H9 (cell line): ENCODE measurements at regions not wholly inside any gene's neighbourhood (a gene's known extent, or its start where the extent isn't known, plus 50 kb on each side); places are given as distances from the start of the nearest gene placed in this dataset.

Experiments
- DNase-seq: peaks from one replicate; pipeline ENCODE4 v3.0.0-alpha.2; 2017
- H2AFZ ChIP-seq: one replicate; pipeline ENCODE4 v1.6.1; 2013; ENCODE audit warnings: mild to moderate bottlenecking, low read length, control low read depth, moderate library complexity
- H2AK5ac ChIP-seq: 2 replicates; pipeline ENCODE4 v1.6.1; 2013; ENCODE audit warnings: low read length, control low read depth, mixed read lengths; ENCODE audit not compliant: insufficient read length
- H2BK120ac ChIP-seq: one replicate; pipeline ENCODE4 v1.6.1; 2013; ENCODE audit warnings: low read depth, mild to moderate bottlenecking, low read length, control low read depth, inconsistent platforms; ENCODE audit not compliant: poor library complexity, severe bottlenecking
- H2BK12ac ChIP-seq: 2 replicates; pipeline ENCODE4 v1.6.1; 2013; ENCODE audit warnings: low read length, control low read depth, mixed read lengths, low read depth; ENCODE audit not compliant: insufficient read length
- H2BK15ac ChIP-seq: 2 replicates; pipeline ENCODE4 v1.6.1; 2013; ENCODE audit warnings: low read depth, low read length, control low read depth
- H2BK20ac ChIP-seq: one replicate; pipeline ENCODE4 v1.6.1; 2013; ENCODE audit warnings: low read depth, mild to moderate bottlenecking, low read length, control low read depth, inconsistent platforms; ENCODE audit not compliant: poor library complexity, severe bottlenecking
- H2BK5ac ChIP-seq: 2 replicates; pipeline ENCODE4 v1.6.1; 2013; ENCODE audit warnings: low read length, control low read depth, mixed read lengths; ENCODE audit not compliant: insufficient read length
- H3K14ac ChIP-seq: 2 replicates; pipeline ENCODE4 v1.6.1; 2013; ENCODE audit warnings: low read length, control low read depth; ENCODE audit not compliant: insufficient read depth
- H3K18ac ChIP-seq: 2 replicates; pipeline ENCODE4 v1.6.1; 2013; ENCODE audit warnings: low read depth, mild to moderate bottlenecking, mixed read lengths, low read length, control low read depth; ENCODE audit not compliant: insufficient read length
- H3K23ac ChIP-seq: 2 replicates; pipeline ENCODE4 v1.6.1; 2013; ENCODE audit warnings: low read length, control low read depth, mixed read lengths, low read depth; ENCODE audit not compliant: insufficient read length
- H3K23me2 ChIP-seq: 2 replicates; pipeline ENCODE4 v1.6.1; 2013; ENCODE audit warnings: low read depth, mild to moderate bottlenecking, mixed read lengths, low read length, control low read depth; ENCODE audit not compliant: insufficient read length, poor library complexity, severe bottlenecking
- H3K27ac ChIP-seq: 2 replicates; pipeline ENCODE4 v1.5.1; 2013; ENCODE audit warnings: low read length, control low read depth, mixed read lengths, low read depth; ENCODE audit not compliant: insufficient read length
- H3K27me3 ChIP-seq: 2 replicates; pipeline ENCODE4 v1.6.1; 2013; ENCODE audit warnings: low read length, control low read depth, inconsistent platforms; ENCODE audit not compliant: insufficient read depth
- H3K4ac ChIP-seq: 2 replicates; pipeline ENCODE4 v1.6.1; 2013; ENCODE audit warnings: low read depth, mild to moderate bottlenecking, control low read depth, inconsistent platforms, low read length, moderate library complexity
- H3K4me1 ChIP-seq: 2 replicates; pipeline ENCODE4 v1.6.1; 2013; ENCODE audit warnings: low read length, control low read depth, inconsistent platforms; ENCODE audit not compliant: insufficient read depth
- H3K4me2 ChIP-seq: 2 replicates; pipeline ENCODE4 v1.6.1; 2013; ENCODE audit warnings: low read length, control low read depth, mixed read lengths; ENCODE audit not compliant: insufficient read length, insufficient read depth
- H3K56ac ChIP-seq: 2 replicates; pipeline ENCODE4 v1.6.1; 2013; ENCODE audit warnings: low read depth, mild to moderate bottlenecking, mixed read lengths, low read length, control low read depth; ENCODE audit not compliant: insufficient read length
- H3K79me1 ChIP-seq: 2 replicates; pipeline ENCODE4 v1.6.1; 2013; ENCODE audit warnings: low read depth, mild to moderate bottlenecking, moderate library complexity, low read length, control low read depth, inconsistent platforms; ENCODE audit not compliant: insufficient read depth, poor library complexity, severe bottlenecking
- H3K79me2 ChIP-seq: 2 replicates; pipeline ENCODE4 v1.6.1; 2013; ENCODE audit warnings: low read length, control low read depth, inconsistent platforms; ENCODE audit not compliant: insufficient read depth
- H3K9ac ChIP-seq: 2 replicates; pipeline ENCODE4 v1.6.1; 2013; ENCODE audit warnings: low read length, control low read depth, mixed read lengths; ENCODE audit not compliant: insufficient read length; ENCODE audit errors: extremely low read depth
- H3K9me3 ChIP-seq: one replicate; pipeline ENCODE4 v1.6.1; 2013; ENCODE audit warnings: low read depth, low read length, inconsistent platforms; ENCODE audit not compliant: control insufficient read depth
- H3T11ph ChIP-seq: one replicate; pipeline ENCODE4 v1.6.1; 2013; ENCODE audit warnings: mild to moderate bottlenecking, low read length, control low read depth, inconsistent platforms
- H4K20me1 ChIP-seq: one replicate; pipeline ENCODE4 v1.6.1; 2013; ENCODE audit not compliant: control insufficient read depth, insufficient read length, insufficient read depth
- H4K5ac ChIP-seq: 2 replicates; pipeline ENCODE4 v1.6.1; 2013; ENCODE audit warnings: low read depth, mild to moderate bottlenecking, mixed read lengths, low read length, control low read depth; ENCODE audit not compliant: insufficient read length
- H4K8ac ChIP-seq: replicated peaks from 2 replicates; pipeline ENCODE4 v1.6.1; 2013; ENCODE audit warnings: low read length, control low read depth, mixed read lengths, low read depth; ENCODE audit not compliant: insufficient read length
- H4K91ac ChIP-seq: 2 replicates; pipeline ENCODE4 v1.6.1; 2013; ENCODE audit warnings: low read depth, mild to moderate bottlenecking, moderate library complexity, mixed read lengths, low read length, control low read depth; ENCODE audit not compliant: insufficient read length
- H3K27ac Mint-ChIP-seq, 3 experiments: 2 replicates in 2 of 3; 3 replicates in 1 of 3; pipeline ENCODE4 v1.8.0; 2020 to 2021; ENCODE audit warnings: mixed read lengths in 3 of 3, mild to moderate bottlenecking in 1 of 3, moderate library complexity in 1 of 3
- H3K27me3 Mint-ChIP-seq: 2 replicates; pipeline ENCODE4 v1.8.0; 2021; ENCODE audit warnings: low read depth, mild to moderate bottlenecking, moderate library complexity, mixed read lengths
- H3K36me3 Mint-ChIP-seq, 3 experiments: 2 replicates in 2 of 3; 3 replicates in 1 of 3; pipeline ENCODE4 v1.8.0; 2020 to 2021; ENCODE audit warnings: low read depth in 3 of 3, mixed read lengths in 3 of 3; ENCODE audit not compliant: insufficient read depth in 1 of 3
- H3K4me1 Mint-ChIP-seq, 2 experiments: 2 replicates each; pipeline ENCODE4 v1.8.0; 2020; ENCODE audit warnings: mixed read lengths in 2 of 2
- H3K4me3 Mint-ChIP-seq, 2 experiments: 2 replicates in 1 of 2; 3 replicates in 1 of 2; pipeline ENCODE4 v1.8.0; 2020 to 2021; ENCODE audit warnings: mild to moderate bottlenecking in 2 of 2, mixed read lengths in 2 of 2, moderate library complexity in 1 of 2
- H3K9me3 Mint-ChIP-seq, 2 experiments: 2 replicates in 1 of 2; 3 replicates in 1 of 2; pipeline ENCODE4 v1.8.0; 2020; ENCODE audit warnings: mild to moderate bottlenecking in 2 of 2, mixed read lengths in 2 of 2, moderate library complexity in 1 of 2
- CTCF ChIP-seq: fragments of 200-600 bp; sonication (generic); conservative IDR thresholded peaks from 3 replicates; pipeline ENCODE4 v1.8.0; 2021; ENCODE audit warnings: antibody characterized with exemption, mild to moderate bottlenecking
- WGBS: extraction: QIAGEN DNeasy Blood & Tissue Kit; methylation state at CpG from one replicate; pipeline ENCODE4 v1.1.7; 2013; ENCODE audit warnings: missing lambda C conversion rate, low lambda C conversion rate, mixed read lengths; ENCODE audit not compliant: insufficient read length; ENCODE audit errors: extremely low coverage; 5-methylcytosine and 5-hydroxymethylcytosine counted together

DNA sequence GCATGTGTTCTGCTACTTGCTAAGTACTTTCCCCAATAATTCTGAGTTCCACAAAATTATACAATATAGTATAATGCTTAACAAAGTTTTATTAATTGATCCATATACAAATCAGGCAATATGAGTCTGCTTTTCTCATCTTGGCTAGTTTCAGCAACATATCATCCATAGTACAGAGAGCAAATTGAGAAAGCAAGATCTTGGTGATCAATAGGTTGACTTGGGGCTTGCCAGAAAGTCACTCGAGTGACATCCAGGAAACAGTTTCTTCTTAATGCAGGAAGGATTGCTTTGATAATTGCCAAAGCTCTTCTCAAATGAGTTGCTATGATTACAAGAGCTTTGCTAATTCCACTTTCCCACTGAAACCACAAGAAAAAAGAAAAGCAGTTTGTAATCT is 533.6 kb upstream of the NMUR2 start:
- Histone ChIP-seq H3K4me1 (no peaks in the 10 kb centered on the region), H3K27ac (no peak overlapping the region), H3T11ph (no peak overlapping the region), H2BK5ac (no peak overlapping the region), H3K23ac (no peak overlapping the region), H3K4ac (no peak overlapping the region), H4K20me1 (no peaks in the 10 kb centered on the region), H3K4me2 (no peak overlapping the region), H3K9me3 (no peaks in the 10 kb centered on the region), H3K9ac (no peak overlapping the region), H3K14ac (no peak overlapping the region), H3K79me1 (no peaks in the 10 kb centered on the region), H3K56ac (no peak overlapping the region), H2BK20ac (no peak overlapping the region), H3K18ac (no peak overlapping the region), H4K8ac (no peak overlapping the region), H3K27me3 (no peaks in the 10 kb centered on the region), H4K5ac (no peak overlapping the region), H2AFZ (no peak overlapping the region), H2AK5ac (no peak overlapping the region), H3K23me2 (no peaks in the 10 kb centered on the region), H4K91ac (no peak overlapping the region), H3K79me2 (no peaks in the 10 kb centered on the region), H2BK12ac (no peak overlapping the region), H2BK15ac (no peak overlapping the region), H2BK120ac (no peak overlapping the region)
- no peak for DNase-seq
- H3K27ac Mint-ChIP-seq: no peak overlapping the region
- peaks cover 0 to 9% (median 7%) of the 10 kb centered on the region in 3 experiments; a peak in 4 of 7 replicates for H3K36me3 Mint-ChIP-seq
- H3K4me1 Mint-ChIP-seq: no peaks in the 10 kb centered on the region
- no peaks in the 10 kb centered on the region for H3K27me3 Mint-ChIP-seq
- H3K4me3 Mint-ChIP-seq: no peak overlapping the region
- WGBS: no CpG with 5 or more reads among the region's 1 CpG
- no peak for TF ChIP-seq CTCF
- peaks cover 8 to 14% of the 10 kb centered on the region in 2 experiments for H3K9me3 Mint-ChIP-seq
